Mesenchymal stem cell (in vitro differentiated cells and primary cell): ENCODE measurements at regions not wholly inside any gene's neighbourhood (a gene's known extent, or its start where the extent isn't known, plus 50 kb on each side); places are given as distances from the start of the nearest gene placed in this dataset.

Source experiments
- DNase-seq: peaks from one replicate; pipeline ENCODE4 v3.0.0-alpha.2; 2013
- H2AFZ ChIP-seq: one replicate; pipeline ENCODE4 v1.6.1; 2013; ENCODE audit warnings: low read depth, mild to moderate bottlenecking, control low read depth, inconsistent platforms, low read length, moderate library complexity
- H2AK5ac ChIP-seq: 2 replicates; pipeline ENCODE4 v1.6.1; 2013; ENCODE audit warnings: low read length, moderate library complexity, mild to moderate bottlenecking, inconsistent platforms; ENCODE audit not compliant: severe bottlenecking
- H2BK120ac ChIP-seq: one replicate; pipeline ENCODE4 v1.6.1; 2013; ENCODE audit warnings: low read depth, mild to moderate bottlenecking, inconsistent platforms, low read length, moderate library complexity
- H2BK12ac ChIP-seq, 2 experiments: one replicate each; pipeline ENCODE4 v1.6.1; 2013; ENCODE audit warnings: inconsistent platforms in 2 of 2, low read length in 2 of 2, mild to moderate bottlenecking in 2 of 2, moderate library complexity in 2 of 2, control low read depth in 1 of 2
- H2BK15ac ChIP-seq: one replicate; pipeline ENCODE4 v1.6.1; 2013; ENCODE audit warnings: mild to moderate bottlenecking, low read depth, inconsistent platforms; ENCODE audit not compliant: poor library complexity, severe bottlenecking
- H2BK5ac ChIP-seq: 2 replicates; pipeline ENCODE4 v1.6.1; 2013; ENCODE audit warnings: low read depth, mild to moderate bottlenecking, low read length, control low read depth, inconsistent platforms; ENCODE audit not compliant: poor library complexity, severe bottlenecking
- H3K14ac ChIP-seq, 2 experiments: one replicate each; pipeline ENCODE4 v1.6.1; 2013; ENCODE audit warnings: inconsistent platforms in 2 of 2, low read length in 2 of 2, control low read depth in 1 of 2, mild to moderate bottlenecking in 1 of 2, moderate library complexity in 1 of 2
- H3K18ac ChIP-seq, 2 experiments: one replicate each; pipeline ENCODE4 v1.6.1; 2013; ENCODE audit warnings: inconsistent platforms in 2 of 2, low read length in 2 of 2, control low read depth in 1 of 2, low read depth in 1 of 2, mild to moderate bottlenecking in 1 of 2
- H3K23ac ChIP-seq, 2 experiments: one replicate each; pipeline ENCODE4 v1.6.1; 2013; ENCODE audit warnings: inconsistent platforms in 2 of 2, low read length in 2 of 2, mild to moderate bottlenecking in 2 of 2, moderate library complexity in 2 of 2, control low read depth in 1 of 2
- H3K27ac ChIP-seq: 2 replicates; pipeline ENCODE4 v1.5.1; 2013; ENCODE audit warnings: mild to moderate bottlenecking, moderate library complexity, low read length, control low read depth, inconsistent platforms; ENCODE audit not compliant: poor library complexity, severe bottlenecking
- H3K27me3 ChIP-seq, 2 experiments: 2 replicates each; pipeline versions ENCODE4 v1.6.1 to v1.7.0; 2013; ENCODE audit warnings: low read length in 2 of 2, mild to moderate bottlenecking in 2 of 2, moderate library complexity in 2 of 2, control low read depth in 1 of 2, inconsistent platforms in 1 of 2; ENCODE audit not compliant: control insufficient read depth in 1 of 2, insufficient read depth in 1 of 2
- H3K36me3 ChIP-seq, 2 experiments: 2 replicates each; pipeline versions ENCODE4 v1.6.1 to v1.7.0; 2013; ENCODE audit warnings: low read length in 2 of 2, control low read depth in 1 of 2, inconsistent platforms in 1 of 2, low read depth in 1 of 2, mild to moderate bottlenecking in 1 of 2; ENCODE audit not compliant: insufficient read depth in 2 of 2, control insufficient read depth in 1 of 2
- H3K4ac ChIP-seq, 2 experiments: one replicate each; pipeline ENCODE4 v1.6.1; 2013; ENCODE audit warnings: inconsistent platforms in 2 of 2, low read length in 2 of 2, mild to moderate bottlenecking in 2 of 2, moderate library complexity in 2 of 2, control low read depth in 1 of 2, low read depth in 1 of 2
- H3K4me1 ChIP-seq: 2 replicates; pipeline ENCODE4 v1.6.1; 2013; ENCODE audit warnings: low read depth, low read length, control low read depth; ENCODE audit not compliant: control insufficient read depth, insufficient read depth
- H3K4me2 ChIP-seq: 2 replicates; pipeline ENCODE4 v1.6.1; 2013; ENCODE audit warnings: low read length, mild to moderate bottlenecking, inconsistent platforms; ENCODE audit not compliant: poor library complexity, severe bottlenecking
- H3K4me3 ChIP-seq, 2 experiments: 2 replicates each; pipeline versions ENCODE4 v1.5.1 to v1.7.0; 2013; ENCODE audit warnings: low read length in 2 of 2, mild to moderate bottlenecking in 2 of 2, control low read depth in 1 of 2, low read depth in 1 of 2; ENCODE audit not compliant: insufficient read depth in 1 of 2
- H3K79me1 ChIP-seq: replicated peaks from 2 replicates; pipeline ENCODE4 v1.6.1; 2013; ENCODE audit warnings: mild to moderate bottlenecking, control low read depth, low read length, inconsistent platforms; ENCODE audit not compliant: poor library complexity, severe bottlenecking
- H3K9ac ChIP-seq: 2 replicates; pipeline ENCODE4 v1.7.0; 2013; ENCODE audit warnings: mild to moderate bottlenecking, low read length, moderate library complexity
- H3K9me3 ChIP-seq: 2 replicates; pipeline ENCODE4 v1.7.0; 2013; ENCODE audit warnings: mild to moderate bottlenecking, low read length; ENCODE audit not compliant: control insufficient read depth
- H4K8ac ChIP-seq: one replicate; pipeline ENCODE4 v1.6.1; 2013; ENCODE audit warnings: inconsistent platforms, mild to moderate bottlenecking, low read length, moderate library complexity
- H4K91ac ChIP-seq: one replicate; pipeline ENCODE4 v1.6.1; 2013; ENCODE audit warnings: mild to moderate bottlenecking, low read length, inconsistent platforms
- WGBS: methylation state at CpG from one replicate; pipeline ENCODE4 v1.1.7; 2013; ENCODE audit warnings: mixed read lengths; 5-methylcytosine and 5-hydroxymethylcytosine counted together

DNA sequence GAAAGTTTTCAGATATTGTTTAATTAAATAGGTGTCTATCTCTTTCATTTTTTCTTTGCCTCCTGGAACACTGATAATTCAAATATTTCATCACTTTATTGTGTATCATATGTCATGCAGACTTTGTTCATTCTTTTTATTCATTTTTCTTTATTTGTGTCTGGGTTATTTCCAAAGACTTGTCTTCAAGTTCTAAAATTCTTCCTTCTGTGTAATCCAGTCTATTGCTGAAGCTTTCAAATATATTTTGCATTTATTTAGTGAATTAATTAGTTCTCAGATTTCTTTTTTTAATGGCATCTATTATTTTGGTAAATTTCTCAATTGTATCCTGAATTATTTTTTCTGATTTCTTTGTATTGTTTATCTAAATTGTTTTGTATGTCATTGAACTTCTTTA is 70.1 kb downstream of the ZNF330 start:
- Histone ChIP-seq H3K27me3 (no peaks in the 10 kb centered on the region), H3K27ac (no peak overlapping the region), H2BK5ac (no peak overlapping the region)

GRCh38 chr4:141294306-141294705 is 73.6 kb downstream of the ZNF330 start:
- no peak overlapping the region for H4K8ac ChIP-seq
- DNase-seq = no peak
- H3K27ac ChIP-seq = no peak overlapping the region
- no peak overlapping the region for H2AK5ac ChIP-seq
- H3K27me3 ChIP-seq = no peaks in the 10 kb centered on the region
- no peak overlapping the region for H3K4me3 ChIP-seq
- no peak overlapping the region for H3K4ac ChIP-seq
- no peak overlapping the region for H3K23ac ChIP-seq
- H4K91ac ChIP-seq = no peak overlapping the region
- no peak overlapping the region for H2BK12ac ChIP-seq
- no peak overlapping the region for H2BK120ac ChIP-seq
- no peaks in the 10 kb centered on the region for H3K36me3 ChIP-seq
- no peak overlapping the region for H2BK15ac ChIP-seq
- H2BK5ac ChIP-seq = no peak overlapping the region
- no peak overlapping the region for H3K4me2 ChIP-seq
- no peaks in the 10 kb centered on the region for H3K4me1 ChIP-seq
- no peak overlapping the region for H3K18ac ChIP-seq
- no peak overlapping the region for H3K14ac ChIP-seq
- H3K9me3 ChIP-seq = peaks cover 18% of the 10 kb centered on the region
- no peak overlapping the region for H2AFZ ChIP-seq
- H3K79me1 ChIP-seq = no peaks in the 10 kb centered on the region
- H3K9ac ChIP-seq = no peak overlapping the region
- WGBS = 100% methylated on average over 1 of the region's 2 CpGs

More for the DNA sequence above, 70.1 kb downstream of the ZNF330 start:
- no peak overlapping the region for H3K14ac ChIP-seq
- no peak overlapping the region for H2AFZ ChIP-seq
- H4K91ac ChIP-seq = no peak overlapping the region
- H4K8ac ChIP-seq = no peak overlapping the region
- no peaks in the 10 kb centered on the region for H3K36me3 ChIP-seq
- H3K4me3 ChIP-seq = no peak overlapping the region
- H2BK15ac ChIP-seq = no peak overlapping the region
- no peak for DNase-seq
- H3K9ac ChIP-seq = no peak overlapping the region
- no peak overlapping the region for H3K4ac ChIP-seq
- no peak overlapping the region for H2BK120ac ChIP-seq
- H3K79me1 ChIP-seq = no peaks in the 10 kb centered on the region
- H2AK5ac ChIP-seq = no peak overlapping the region
- H3K18ac ChIP-seq = no peak overlapping the region
- H3K9me3 ChIP-seq = peaks cover 21% of the 10 kb centered on the region
- H3K4me2 ChIP-seq = no peak overlapping the region
- no peak overlapping the region for H3K23ac ChIP-seq
- no peaks in the 10 kb centered on the region for H3K4me1 ChIP-seq
- no peak overlapping the region for H2BK12ac ChIP-seq

- Histone ChIP-seq H4K91ac (no peak overlapping the region), H3K4me3 (no peak overlapping the region), H2BK15ac (no peak overlapping the region), H2BK12ac (no peak overlapping the region), H3K9me3 (no peaks in the 10 kb centered on the region), H2BK120ac (no peak overlapping the region), H3K9ac (no peak overlapping the region), H3K27ac (no peak overlapping the region), H2BK5ac (no peak overlapping the region), H3K4ac (no peak overlapping the region), H3K79me1 (no peaks in the 10 kb centered on the region), H4K8ac (no peak overlapping the region), H3K14ac (no peak overlapping the region), H3K4me2 (no peak overlapping the region), H3K27me3 (no peaks in the 10 kb centered on the region), H2AK5ac (no peak overlapping the region), H3K4me1 (peaks cover 3% of the 10 kb centered on the region), H3K23ac (no peak overlapping the region), H3K18ac (no peak overlapping the region), H2AFZ (no peak overlapping the region), H3K36me3 (no peaks in the 10 kb centered on the region)
- no peak for DNase-seq
- WGBS = 100% methylated on average over 1 of the region's 2 CpGs
Measured at GRCh38 chr4:141301216-141301615, 80.5 kb downstream of the ZNF330 start.

DNA sequence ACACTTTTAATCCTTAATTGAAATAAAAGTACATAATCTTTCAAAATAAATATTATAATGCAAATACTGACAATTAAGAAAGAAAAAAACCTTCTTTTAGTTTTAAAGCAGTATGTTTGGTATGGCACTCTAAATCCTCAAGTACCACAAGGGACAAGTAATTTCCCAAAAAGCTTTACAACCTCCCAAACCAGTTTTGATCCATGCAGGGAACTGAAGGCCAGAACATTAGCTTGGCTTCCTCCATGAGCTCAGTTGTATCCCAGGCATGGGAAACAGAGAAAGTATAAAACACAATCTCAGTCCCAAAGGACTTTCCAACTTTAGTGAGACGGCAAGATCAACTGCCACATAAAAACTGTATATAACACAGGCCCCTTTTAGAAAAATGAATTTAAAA is 82.2 kb downstream of the ZNF330 start:
- Histone ChIP-seq H3K27me3 (no peaks in the 10 kb centered on the region), H3K4me2 (no peak overlapping the region), H2BK5ac (no peak overlapping the region), H2BK120ac (no peak overlapping the region), H2BK12ac (no peak overlapping the region), H3K4me3 (no peak overlapping the region), H3K79me1 (no peaks in the 10 kb centered on the region), H3K23ac (no peak overlapping the region), H3K36me3 (no peaks in the 10 kb centered on the region), H3K18ac (no peak overlapping the region), H2BK15ac (no peak overlapping the region), H3K14ac (no peak overlapping the region), H2AFZ (no peak overlapping the region), H3K9ac (no peak overlapping the region), H3K27ac (no peak overlapping the region), H3K9me3 (no peaks in the 10 kb centered on the region), H2AK5ac (no peak overlapping the region), H3K4ac (no peak overlapping the region), H3K4me1 (peaks cover 6% of the 10 kb centered on the region), H4K8ac (no peak overlapping the region), H4K91ac (no peak overlapping the region)
- WGBS = no CpG with 5 or more reads among the region's 1 CpG
- no peak for DNase-seq
